ENCODE measurements at regions not wholly inside any gene's neighbourhood (a gene's known extent, or its start where the extent isn't known, plus 50 kb on each side); places are given as distances from the start of the nearest gene placed in this dataset.

GRCh38 chr1:190560161-190560681, 82.6 kb upstream of the BRINP3 start:
- no peak for TF ChIP-seq POLR2A (IDR thresholded peaks at IDR 0.05)
- no peak for TF ChIP-seq CTCF (IDR thresholded peaks at IDR 0.05 in 8 of 11, conservative IDR thresholded peaks at IDR 0.05 in 3 of 11)
